Stomach (tissue), 8 donors: ENCODE measurements at regions not wholly inside any gene's neighbourhood (a gene's known extent, or its start where the extent isn't known, plus 50 kb on each side); places are given as distances from the start of the nearest gene placed in this dataset.
"Not testable (repeated sequence)": the region's sequence is repeated elsewhere in the genome, so short reads cannot be mapped to it uniquely, and the experiment has no call there.

ENCODE experiments used
- DNase-seq, 2 donors: peaks; one replicate each; pipeline versions ENCODE4 v3.0.0 to v3.0.0-alpha.2; 2013 to 2019
- H3K27ac ChIP-seq, 5 donors: fragments of 200-600 bp in 4 of 5; sonication (generic) in 4 of 5; one replicate each; pipeline ENCODE4 v1.5.1; 2013 to 2019; ENCODE audit warnings: mild to moderate bottlenecking in 1 of 5, moderate library complexity in 1 of 5
- H3K27me3 ChIP-seq, 3 donors: fragments of 200-600 bp; sonication (generic); one replicate each; pipeline ENCODE4 v1.5.1; 2017 to 2019; ENCODE audit warnings: mixed run types in 1 of 3
- H3K36me3 ChIP-seq, 4 donors: fragments of 200-600 bp; sonication (generic); 1 replicate in 3 of 4; 2 replicates in 1 of 4; pipeline ENCODE4 v1.5.1; 2016 to 2019
- H3K4me1 ChIP-seq, 4 donors: fragments of 200-600 bp; sonication (generic); one replicate each; pipeline ENCODE4 v1.5.1; 2016 to 2019
- H3K4me3 ChIP-seq, 4 donors: fragments of 200-600 bp; sonication (generic) in 3 of 4; one replicate each; pipeline ENCODE4 v1.5.1; 2016 to 2019; ENCODE audit warnings: mild to moderate bottlenecking in 1 of 4
- H3K9me3 ChIP-seq, 4 donors: fragments of 200-600 bp; sonication (generic); one replicate each; pipeline ENCODE4 v1.5.1; 2016 to 2019
- CTCF ChIP-seq, 7 experiments: fragments of 450-650 bp in 4 of 7; fragments of 200-600 bp in 3 of 7; sonication (generic) in 3 of 7; IDR thresholded peaks; one replicate each; pipeline ENCODE4 v1.5.1; 2016 to 2019; ENCODE audit warnings: antibody characterized with exemption in 7 of 7, control low read depth in 2 of 7, mild to moderate bottlenecking in 1 of 7
- EP300 ChIP-seq: sonication (generic); formaldehyde crosslinking; IDR thresholded peaks from one replicate; pipeline ENCODE4 v1.6.1; 2017; ENCODE audit warnings: antibody characterized with exemption
- POLR2A ChIP-seq, 4 donors: fragments of 450-650 bp; IDR thresholded peaks; one replicate each; pipeline ENCODE4 v1.6.1; 2016; ENCODE audit warnings: antibody characterized with exemption in 4 of 4, control low read depth in 2 of 4, mild to moderate bottlenecking in 1 of 4, moderate library complexity in 1 of 4
- POLR2AphosphoS5 ChIP-seq, 3 donors: sonication (generic); formaldehyde crosslinking; IDR thresholded peaks; one replicate each; pipeline ENCODE4 v1.6.1; 2016; ENCODE audit warnings: antibody characterized with exemption in 3 of 3
- WGBS, 5 donors: extraction: QIAGEN DNeasy Blood & Tissue Kit in 3 of 5; methylation state at CpG; one replicate each; pipeline versions ENCODE4 v1.1.5 to v1.1.7; 2013 to 2018; 5-methylcytosine and 5-hydroxymethylcytosine counted together
- intact Hi-C: fragments of 100-400 bp; cut with DNase I; formaldehyde crosslinking; loops from one replicate; pipeline ENCODE4 v1.15.1; 2023; ENCODE audit warnings: low total_unique reads
- donor health status: healthy with polysubstance abuse.
- donor health status: Bipolar disorder and iron deficiency.
- donor health status: healthy.

- intact Hi-C loops = no loop called here
- peaks cover 0 to 39% (median 13%) of the 10 kb centered on the region in 4 donors for H3K9me3 ChIP-seq
- H3K27ac ChIP-seq = no peak overlapping the region
- DNase-seq = peak in 1 of 2 donors; percentile 4
- no peaks in the 10 kb centered on the region for H3K4me1 ChIP-seq
- H3K36me3 ChIP-seq = no peaks in the 10 kb centered on the region
- no peaks in the 10 kb centered on the region for H3K27me3 ChIP-seq
- no peak overlapping the region for H3K4me3 ChIP-seq
- TF ChIP-seq POLR2A (IDR thresholded peaks at IDR 0.05) = no peak
These were observed 999.5 kb downstream of the NCAM2 start for GRCh38 chr21:21997390-21998333.

DNA sequence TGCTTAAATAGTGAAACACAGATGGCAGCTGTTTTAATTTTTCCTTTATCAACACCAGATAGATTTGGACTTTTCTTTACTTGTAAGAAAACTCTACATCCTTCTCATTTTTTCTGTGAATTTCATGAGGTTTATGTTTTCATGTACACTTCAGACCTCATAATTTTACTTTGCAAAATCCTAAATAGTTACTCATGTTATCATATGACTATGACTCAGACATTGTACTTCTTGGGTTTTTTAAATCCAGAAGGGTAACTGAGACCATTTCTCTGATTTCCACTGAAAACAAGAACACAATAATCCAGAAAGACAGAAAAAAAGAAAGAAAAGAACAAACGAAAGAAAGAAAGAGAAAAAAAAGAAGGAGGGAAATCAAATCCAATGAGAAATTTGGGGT is 1021.6 kb downstream of the NCAM2 start:
- Histone ChIP-seq H3K27me3 (no peaks in the 10 kb centered on the region), H3K4me1 (no peaks in the 10 kb centered on the region), H3K9me3 (peaks cover 0 to 24% (median 7%) of the 10 kb centered on the region in 4 donors), H3K27ac (no peak overlapping the region), H3K36me3 (no peaks in the 10 kb centered on the region), H3K4me3 (no peak overlapping the region)
- WGBS, 5 donors = 50 to 68% (median 66%) methylated on average over 1 of the region's 1 CpG
- DNase-seq = no peak
- intact Hi-C loops = no loop called here
- no peak for TF ChIP-seq POLR2A (IDR thresholded peaks at IDR 0.05)

DNA sequence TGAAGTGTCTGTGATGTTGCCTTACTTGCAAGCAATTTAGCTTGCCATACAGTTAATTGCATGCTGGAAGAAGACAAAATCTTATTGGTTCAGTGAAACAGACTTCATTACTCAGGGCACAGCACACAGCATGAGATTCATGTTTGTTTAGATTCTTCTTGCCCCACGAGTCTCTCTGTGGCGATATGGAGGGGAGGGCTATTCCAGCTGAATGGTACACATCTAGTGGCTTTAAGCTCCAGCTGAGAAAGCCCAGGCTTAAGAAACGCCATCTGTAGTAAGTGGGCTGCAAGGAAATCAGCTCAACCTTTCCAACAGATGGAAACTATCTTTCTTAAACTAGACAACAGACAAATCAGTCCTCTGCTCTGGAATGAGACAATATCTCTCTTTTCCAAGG is 1022.0 kb downstream of the NCAM2 start:
- TF ChIP-seq POLR2A (IDR thresholded peaks at IDR 0.05) = no peak
- TF ChIP-seq CTCF (IDR thresholded peaks at IDR 0.05) = no peak
- no peak for TF ChIP-seq EP300
- no peak for TF ChIP-seq POLR2AphosphoS5 (IDR thresholded peaks at IDR 0.05)
- no peak for DNase-seq
- H3K4me1 ChIP-seq = no peaks in the 10 kb centered on the region
- WGBS, 5 donors = 35 to 55% (median 43%) methylated on average over 3 of the region's 3 CpGs
- no peak overlapping the region for H3K4me3 ChIP-seq
- intact Hi-C loops = no loop called here
- no peaks in the 10 kb centered on the region for H3K36me3 ChIP-seq
- H3K9me3 ChIP-seq = peaks cover 0 to 19% (median 7%) of the 10 kb centered on the region in 4 donors
- H3K27me3 ChIP-seq = no peaks in the 10 kb centered on the region
- H3K27ac ChIP-seq = no peak overlapping the region

DNA sequence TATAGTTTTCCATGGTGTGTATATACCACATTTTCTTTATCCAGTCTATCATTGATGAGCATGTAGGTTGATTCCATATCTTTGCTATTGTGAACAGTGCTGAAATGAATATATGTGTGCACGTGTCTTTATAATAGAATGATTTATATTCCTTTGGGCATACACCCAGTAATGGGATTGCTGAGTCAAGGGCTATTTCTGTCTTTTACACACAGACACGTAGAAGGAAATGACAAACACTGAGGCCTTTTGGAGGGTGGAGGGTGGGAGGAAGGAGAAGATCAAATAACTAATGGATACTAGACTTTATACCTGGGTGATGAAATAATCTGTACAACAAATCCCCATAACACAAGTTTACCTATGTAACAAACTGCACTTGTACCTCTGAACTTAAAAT is 1025.7 kb downstream of the NCAM2 start:
- H3K36me3 ChIP-seq, H3K27ac ChIP-seq, H3K9me3 ChIP-seq, DNase-seq, H3K4me1 ChIP-seq, intact Hi-C loops, H3K4me3 ChIP-seq, H3K27me3 ChIP-seq: not testable (repeated sequence)
- WGBS, 5 donors = 61 to 79% (median 71%) methylated on average over 2 of the region's 2 CpGs

DNA sequence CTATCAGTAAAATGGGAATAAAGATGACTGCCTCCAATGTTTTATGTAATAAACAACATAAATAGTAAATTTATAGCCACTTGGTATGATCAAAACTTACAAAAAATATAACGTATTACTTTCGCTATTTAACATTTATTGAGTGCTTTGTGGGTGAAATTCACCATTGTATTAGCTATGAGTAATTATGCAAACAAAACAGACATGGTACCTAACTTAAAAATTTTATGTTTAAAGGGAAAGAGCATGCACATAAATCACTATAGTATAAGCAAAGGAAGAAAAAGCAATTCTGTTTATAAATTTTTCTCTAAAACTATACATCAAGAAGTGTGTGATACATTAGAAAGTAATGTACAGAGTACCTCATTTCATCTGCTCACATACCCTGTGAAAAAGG is 1046.2 kb downstream of the NCAM2 start:
- Histone ChIP-seq H3K36me3 (no peaks in the 10 kb centered on the region), H3K4me3 (no peak overlapping the region), H3K27me3 (no peaks in the 10 kb centered on the region), H3K27ac (no peak overlapping the region), H3K9me3 (peaks cover 0 to 14% (median 8%) of the 10 kb centered on the region in 4 donors), H3K4me1 (no peaks in the 10 kb centered on the region)
- WGBS, 5 donors = 74 to 80% (median 78%) methylated on average over 2 of the region's 2 CpGs
- no peak for DNase-seq
- intact Hi-C loops = no loop called here
- TF ChIP-seq CTCF (IDR thresholded peaks at IDR 0.05) = no peak
- no peak for TF ChIP-seq EP300
- no peak for TF ChIP-seq POLR2AphosphoS5 (IDR thresholded peaks at IDR 0.05)

DNA sequence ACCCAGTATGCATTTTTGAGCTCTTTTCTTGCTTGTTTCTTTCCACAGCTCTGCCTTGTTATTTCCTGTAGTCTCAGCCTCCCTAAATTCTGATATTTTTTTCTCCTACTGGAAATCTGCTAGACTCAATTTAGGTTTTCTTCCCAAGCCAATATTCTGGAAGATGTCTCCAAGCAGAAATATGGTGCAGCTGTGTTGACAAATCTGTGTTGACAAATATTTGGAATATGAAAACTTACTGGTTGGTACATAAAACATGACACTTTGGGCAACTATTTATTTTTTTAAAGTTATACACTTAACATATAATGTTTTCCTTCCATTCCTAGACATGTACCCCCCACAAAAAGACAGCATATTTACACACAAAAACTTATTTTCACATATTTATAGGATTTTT is 1048.4 kb downstream of the NCAM2 start:
- DNase-seq = no peak

More for the DNA sequence above, 1048.4 kb downstream of the NCAM2 start:
- Histone ChIP-seq H3K4me1 (no peaks in the 10 kb centered on the region), H3K36me3 (no peaks in the 10 kb centered on the region), H3K27me3 (no peaks in the 10 kb centered on the region), H3K9me3 (no peaks in the 10 kb centered on the region), H3K4me3 (no peak overlapping the region), H3K27ac (no peak overlapping the region)
- intact Hi-C loops = no loop called here
- no peak for TF ChIP-seq POLR2AphosphoS5 (IDR thresholded peaks at IDR 0.05)
- TF ChIP-seq CTCF (IDR thresholded peaks at IDR 0.05) = no peak
- TF ChIP-seq EP300 = no peak
- no peak for TF ChIP-seq POLR2A (IDR thresholded peaks at IDR 0.05)
